ENCODE measurements at regions not wholly inside any gene's neighbourhood (a gene's known extent, or its start where the extent isn't known, plus 50 kb on each side); places are given as distances from the start of the nearest gene placed in this dataset.

- no peaks in the 10 kb centered on the region for H3K4me1 ChIP-seq (ENCODE audit: insufficient read depth)
- no peaks in the 10 kb centered on the region for H3K79me2 ChIP-seq
- TF ChIP-seq EZH2 (IDR thresholded peaks at IDR 0.05; ENCODE audit: borderline replicate concordance) (no peak), EZH2phosphoT487 (IDR thresholded peaks at IDR 0.05; ENCODE audit: low read depth, severe bottlenecking, unreplicated experiment) (no peak)
- no peak for DNase-seq (ENCODE audit: low spot score)
- no peaks in the 10 kb centered on the region for H4K20me1 ChIP-seq (ENCODE audit: insufficient read depth, poor library complexity, severe bottlenecking)
- H2AFZ ChIP-seq = no peak overlapping the region
- no peaks in the 10 kb centered on the region for H3K9me2 ChIP-seq (replicated peaks; ENCODE audit: insufficient read depth)
- H3K9me3 ChIP-seq (ENCODE audit: low read depth) = no peaks in the 10 kb centered on the region
- H3K4me2 ChIP-seq = no peak overlapping the region
- WGBS (ENCODE audit: low lambda C conversion rate, missing lambda C conversion rate) = 97% methylated on average over 8 of the region's 8 CpGs
- no peak overlapping the region for H3K4me3 ChIP-seq
- H3K27ac ChIP-seq = no peak overlapping the region
- H3K27me3 ChIP-seq = no peaks in the 10 kb centered on the region
- H3K36me3 ChIP-seq (replicated peaks; ENCODE audit: insufficient read depth, low read depth) = peaks cover 4% of the 10 kb centered on the region
These were observed 1158.3 kb upstream of the GOT2 start for GRCh38 chr16:59892376-59892775.

DNA sequence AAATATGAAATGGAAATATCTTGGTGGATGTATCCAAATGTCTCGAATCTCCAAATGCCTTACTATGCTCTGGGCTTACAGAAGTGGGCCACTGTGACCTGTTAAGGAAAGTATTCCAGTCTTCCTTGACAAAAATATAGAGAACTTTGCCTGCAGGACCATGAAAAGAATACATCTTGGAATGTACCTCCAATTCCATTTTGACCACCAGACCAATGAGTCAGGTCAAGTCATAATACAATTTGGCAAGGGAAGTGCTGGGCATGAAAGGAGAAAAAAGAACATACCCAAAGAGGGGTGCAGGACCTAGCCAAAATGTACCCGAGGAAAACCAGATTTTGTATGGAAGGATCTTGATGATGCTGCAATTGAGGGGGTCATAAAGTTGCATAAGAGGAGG lies 1153.7 kb upstream of the GOT2 start:
- Histone ChIP-seq H3K4me3 (no peak overlapping the region), H3K4me1 (ENCODE audit: insufficient read depth) (no peaks in the 10 kb centered on the region), H2AFZ (no peak overlapping the region), H3K9me3 (ENCODE audit: low read depth) (no peaks in the 10 kb centered on the region), H3K27me3 (no peaks in the 10 kb centered on the region), H3K36me3 (replicated peaks; ENCODE audit: insufficient read depth, low read depth) (peaks cover 4% of the 10 kb centered on the region), H3K4me2 (no peak overlapping the region), H3K9me2 (replicated peaks; ENCODE audit: insufficient read depth) (no peaks in the 10 kb centered on the region), H3K27ac (no peak overlapping the region), H3K79me2 (no peaks in the 10 kb centered on the region), H4K20me1 (ENCODE audit: insufficient read depth, poor library complexity, severe bottlenecking) (no peaks in the 10 kb centered on the region)
- TF ChIP-seq, protein P1, sequence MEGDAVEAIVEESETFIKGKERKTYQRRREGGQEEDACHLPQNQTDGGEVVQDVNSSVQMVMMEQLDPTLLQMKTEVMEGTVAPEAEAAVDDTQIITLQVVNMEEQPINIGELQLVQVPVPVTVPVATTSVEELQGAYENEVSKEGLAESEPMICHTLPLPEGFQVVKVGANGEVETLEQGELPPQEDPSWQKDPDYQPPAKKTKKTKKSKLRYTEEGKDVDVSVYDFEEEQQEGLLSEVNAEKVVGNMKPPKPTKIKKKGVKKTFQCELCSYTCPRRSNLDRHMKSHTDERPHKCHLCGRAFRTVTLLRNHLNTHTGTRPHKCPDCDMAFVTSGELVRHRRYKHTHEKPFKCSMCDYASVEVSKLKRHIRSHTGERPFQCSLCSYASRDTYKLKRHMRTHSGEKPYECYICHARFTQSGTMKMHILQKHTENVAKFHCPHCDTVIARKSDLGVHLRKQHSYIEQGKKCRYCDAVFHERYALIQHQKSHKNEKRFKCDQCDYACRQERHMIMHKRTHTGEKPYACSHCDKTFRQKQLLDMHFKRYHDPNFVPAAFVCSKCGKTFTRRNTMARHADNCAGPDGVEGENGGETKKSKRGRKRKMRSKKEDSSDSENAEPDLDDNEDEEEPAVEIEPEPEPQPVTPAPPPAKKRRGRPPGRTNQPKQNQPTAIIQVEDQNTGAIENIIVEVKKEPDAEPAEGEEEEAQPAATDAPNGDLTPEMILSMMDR (IDR thresholded peaks at IDR 0.05; ENCODE audit: poor library complexity) = no peak
- no peak for TF ChIP-seq EZH2 (IDR thresholded peaks at IDR 0.05; ENCODE audit: borderline replicate concordance)
- TF ChIP-seq EZH2phosphoT487 (IDR thresholded peaks at IDR 0.05; ENCODE audit: low read depth, severe bottlenecking, unreplicated experiment) = no peak
- DNase-seq (ENCODE audit: low spot score) = no peak
- WGBS (ENCODE audit: low lambda C conversion rate, missing lambda C conversion rate) = 94% methylated on average over 2 of the region's 2 CpGs

- Histone ChIP-seq H3K4me2 (peak overlapping the region; percentile 23), H3K36me3 (replicated peaks; ENCODE audit: insufficient read depth, low read depth) (no peaks in the 10 kb centered on the region), H3K27ac (peak overlapping the region; percentile 49), H2AFZ (no peak overlapping the region), H3K9me2 (replicated peaks; ENCODE audit: insufficient read depth) (no peaks in the 10 kb centered on the region), H4K20me1 (ENCODE audit: insufficient read depth, poor library complexity, severe bottlenecking) (no peaks in the 10 kb centered on the region), H3K27me3 (no peaks in the 10 kb centered on the region), H3K4me3 (no peak overlapping the region), H3K9me3 (ENCODE audit: low read depth) (no peaks in the 10 kb centered on the region), H3K4me1 (ENCODE audit: insufficient read depth) (no peaks in the 10 kb centered on the region), H3K79me2 (no peaks in the 10 kb centered on the region)
- TF ChIP-seq, protein P1 (IDR thresholded peaks at IDR 0.05; ENCODE audit: poor library complexity) = no peak
- TF ChIP-seq EZH2phosphoT487 (IDR thresholded peaks at IDR 0.05; ENCODE audit: low read depth, severe bottlenecking, unreplicated experiment) = no peak
- TF ChIP-seq EZH2 (IDR thresholded peaks at IDR 0.05; ENCODE audit: borderline replicate concordance) = no peak
- peak; percentile 66 for DNase-seq (ENCODE audit: low spot score)
- 34% methylated on average over 2 of the region's 2 CpGs for WGBS (ENCODE audit: low lambda C conversion rate, missing lambda C conversion rate)
These were observed 1151.9 kb upstream of the GOT2 start for GRCh38 chr16:59886021-59886420.

DNA sequence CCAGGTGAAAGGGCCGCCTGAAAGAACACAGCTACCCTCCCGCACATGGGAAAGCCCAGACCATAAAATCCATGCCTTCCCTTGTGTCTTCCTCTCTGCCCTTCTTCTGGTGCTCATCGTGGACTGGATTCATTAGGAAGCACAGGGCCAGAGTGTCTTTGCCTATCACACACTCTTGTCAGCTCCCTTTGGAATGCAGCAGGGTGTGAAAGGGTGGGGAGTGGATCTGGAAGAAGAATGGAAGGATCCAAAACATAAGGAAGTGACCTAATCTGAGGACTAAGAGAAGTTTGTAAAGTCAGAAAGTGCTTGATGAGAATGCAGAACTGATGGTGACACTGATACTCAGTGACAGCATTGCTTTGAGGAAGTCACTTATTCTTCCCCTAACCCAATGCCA lies 1147.3 kb upstream of the GOT2 start:
- H3K4me3 ChIP-seq = no peak overlapping the region
- DNase-seq (ENCODE audit: low spot score) = no peak
- no peaks in the 10 kb centered on the region for H3K9me3 ChIP-seq (ENCODE audit: low read depth)
- H2AFZ ChIP-seq = no peak overlapping the region
- no peaks in the 10 kb centered on the region for H3K9me2 ChIP-seq (replicated peaks; ENCODE audit: insufficient read depth)
- no peaks in the 10 kb centered on the region for H3K27me3 ChIP-seq
- 73% methylated on average over 3 of the region's 3 CpGs for WGBS (ENCODE audit: low lambda C conversion rate, missing lambda C conversion rate)
- no peaks in the 10 kb centered on the region for H3K4me1 ChIP-seq (ENCODE audit: insufficient read depth)
- no peaks in the 10 kb centered on the region for H3K79me2 ChIP-seq
- no peak overlapping the region for H3K27ac ChIP-seq
- no peaks in the 10 kb centered on the region for H3K36me3 ChIP-seq (replicated peaks; ENCODE audit: insufficient read depth, low read depth)
- no peak for TF ChIP-seq EZH2 (IDR thresholded peaks at IDR 0.05; ENCODE audit: borderline replicate concordance)
- no peak for TF ChIP-seq EZH2phosphoT487 (IDR thresholded peaks at IDR 0.05; ENCODE audit: low read depth, severe bottlenecking, unreplicated experiment)
- TF ChIP-seq, protein P1 (IDR thresholded peaks at IDR 0.05; ENCODE audit: poor library complexity) = no peak
- no peaks in the 10 kb centered on the region for H4K20me1 ChIP-seq (ENCODE audit: insufficient read depth, poor library complexity, severe bottlenecking)
- no peak overlapping the region for H3K4me2 ChIP-seq

All from hepatocyte (in vitro differentiated cells).